CD4-positive, alpha-beta T cell (primary cell): ENCODE measurements at regions not wholly inside any gene's neighbourhood (a gene's known extent, or its start where the extent isn't known, plus 50 kb on each side); places are given as distances from the start of the nearest gene placed in this dataset.
"Not testable (repeated sequence)": the region's sequence is repeated elsewhere in the genome, so short reads cannot be mapped to it uniquely, and the experiment has no call there.

ENCODE experiments used
- ATAC-seq: fragments of 200-7000 bp; cut with Tn5 transposase; one replicate; pipeline ENCODE4 v1.10.0; 2022; ENCODE audit warnings: mild to moderate bottlenecking; ENCODE audit not compliant: poor library complexity
- CTCF ChIA-PET: fragments of 350-600 bp; sonication (Branson Sonifier 250); formaldehyde crosslinking; loops from one replicate; lab custom pipeline; 2021; ENCODE audit warnings: antibody characterized with exemption, inconsistent platforms; lab: Charles Lee
- POLR2A ChIA-PET: fragments of 350-600 bp; sonication (Branson Sonifier 250); formaldehyde crosslinking; loops from one replicate; lab custom pipeline; 2021; ENCODE audit warnings: antibody characterized with exemption, inconsistent platforms; lab: Charles Lee
- DNase-seq, 14 experiments: peaks; one replicate each; pipeline ENCODE4 v3.0.0-alpha.2; 2013 to 2020; ENCODE audit warnings: mixed read lengths in 2 of 14
- H3K27ac ChIP-seq, 2 donors: one replicate each; pipeline versions ENCODE4 v1.5.1 to v1.7.0; 2013; ENCODE audit warnings: low read length in 2 of 2, low read depth in 1 of 2, mild to moderate bottlenecking in 1 of 2
- H3K27me3 ChIP-seq, 2 experiments: 1 replicate in 1 of 2; 2 replicates in 1 of 2; pipeline versions ENCODE4 v1.6.1 to v1.7.0; 2013; ENCODE audit warnings: low read length in 2 of 2, control low read depth in 1 of 2, mild to moderate bottlenecking in 1 of 2, moderate library complexity in 1 of 2; ENCODE audit not compliant: insufficient read depth in 2 of 2, control insufficient read depth in 1 of 2
- H3K36me3 ChIP-seq: one replicate; pipeline ENCODE4 v1.6.1; 2013; ENCODE audit warnings: low read length, control low read depth; ENCODE audit not compliant: insufficient read depth
- H3K4me1 ChIP-seq: one replicate; pipeline ENCODE4 v1.6.1; 2013; ENCODE audit warnings: low read length, control low read depth; ENCODE audit not compliant: insufficient read depth
- H3K4me3 ChIP-seq: one replicate; pipeline ENCODE4 v1.5.1; 2013; ENCODE audit warnings: mild to moderate bottlenecking, low read length, moderate library complexity
- H3K9me3 ChIP-seq, 2 experiments: 1 replicate in 1 of 2; 2 replicates in 1 of 2; pipeline versions ENCODE4 v1.6.1 to v1.7.0; 2013; ENCODE audit warnings: low read length in 2 of 2, mild to moderate bottlenecking in 2 of 2, control low read depth in 1 of 2, moderate library complexity in 1 of 2; ENCODE audit not compliant: control insufficient read depth in 1 of 2, insufficient read depth in 1 of 2
- H3K27ac Mint-ChIP-seq: one replicate; pipeline ENCODE4 v1.8.0; 2020; ENCODE audit warnings: mixed read lengths
- H3K27me3 Mint-ChIP-seq: one replicate; pipeline ENCODE4 v1.8.0; 2021; ENCODE audit warnings: mixed read lengths
- H3K36me3 Mint-ChIP-seq: one replicate; pipeline ENCODE4 v1.8.0; 2021; ENCODE audit warnings: low read depth, mixed read lengths
- H3K4me1 Mint-ChIP-seq: one replicate; pipeline ENCODE4 v1.8.0; 2021; ENCODE audit warnings: low read depth, mixed read lengths
- H3K4me3 Mint-ChIP-seq: one replicate; pipeline ENCODE4 v1.8.0; 2020; ENCODE audit warnings: mild to moderate bottlenecking, mixed read lengths
- H3K9me3 Mint-ChIP-seq: one replicate; pipeline ENCODE4 v1.8.0; 2020; ENCODE audit warnings: mixed read lengths
- CTCF ChIP-seq: fragments of 200-600 bp; IDR thresholded peaks from one replicate; pipeline ENCODE4 v1.8.0; 2022; ENCODE audit warnings: antibody characterized with exemption, mild to moderate bottlenecking
- intact Hi-C, 2 experiments: fragments of 100-400 bp; cut with DNase I in 1 of 2; cut with micrococcal nuclease in 1 of 2; formaldehyde crosslinking; loops; one replicate each; pipeline versions ENCODE4 v1.15.1 to v1.9.0; 2023 to 2025; cut with DNase I, micrococcal nuclease

DNA sequence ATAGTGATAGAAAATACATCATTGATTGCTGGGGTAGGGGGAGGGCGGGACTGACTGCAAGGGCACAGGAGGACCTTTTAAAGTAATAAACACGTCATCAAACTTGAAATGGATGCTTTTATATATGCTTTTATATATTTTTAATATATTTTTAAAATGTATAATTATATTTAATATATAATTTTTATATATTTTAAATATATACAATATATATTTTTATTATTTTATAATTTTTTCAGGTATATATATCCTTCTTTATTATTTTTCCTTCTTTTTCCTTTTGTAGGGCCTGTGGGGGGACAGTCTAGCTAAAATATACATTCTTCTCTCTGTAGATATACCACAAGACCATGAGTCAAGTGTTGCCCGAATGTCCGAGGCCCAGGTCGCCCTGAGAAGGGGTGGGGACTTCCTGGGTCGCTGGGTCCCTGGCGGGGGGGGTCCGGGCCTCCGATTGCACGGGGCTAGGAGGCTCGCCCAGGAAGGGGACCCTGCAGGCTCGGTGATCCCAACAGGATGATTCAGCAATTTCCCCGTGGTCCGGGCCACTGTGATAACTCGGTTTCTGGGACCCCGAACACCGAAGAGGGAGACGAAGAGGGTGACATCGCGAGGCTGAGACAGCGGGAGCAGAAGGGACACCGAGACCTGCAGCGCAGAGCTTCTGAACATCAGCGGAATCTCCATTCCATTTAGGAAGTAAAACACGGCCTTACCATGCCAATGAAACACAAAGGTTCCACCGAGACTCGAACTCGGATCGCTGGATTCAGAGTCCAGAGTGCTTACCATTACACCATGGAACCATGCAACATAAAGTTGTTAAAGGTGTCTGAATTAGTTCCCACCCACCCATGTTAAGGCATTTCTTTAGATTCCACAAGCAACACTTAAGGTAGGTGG is 112.5 kb upstream of the NBPF11 start:
- intact Hi-C loops: loop anchor here in 1 of 2 experiments (5.0 kb wide), 1 partner anchor 68 kb away; no protein-coding TSS in a partner anchor
- DNase-seq (peak in 4 of 14 experiments; percentile 16 to 27 (median 22)), ATAC-seq (no peak)
- Mint-ChIP-seq H3K27ac (peak overlapping the region; percentile 87), H3K9me3 (no peaks in the 10 kb centered on the region), H3K4me3 (peak overlapping the region; percentile 90), H3K36me3 (peaks cover 7% of the 10 kb centered on the region), H3K27me3 (no peaks in the 10 kb centered on the region), H3K4me1 (peaks cover 15% of the 10 kb centered on the region)
- H3K4me1 ChIP-seq: peaks cover 12% of the 10 kb centered on the region
- ChIA-PET POLR2A (no interaction called here), CTCF (no interaction called here)
- TF ChIP-seq CTCF: no peak
- no peaks in the 10 kb centered on the region for H3K27me3 ChIP-seq
- no peak overlapping the region for H3K27ac ChIP-seq
- H3K9me3 ChIP-seq: no peaks in the 10 kb centered on the region
- no peaks in the 10 kb centered on the region for H3K36me3 ChIP-seq
- H3K4me3 ChIP-seq: peak overlapping the region; percentile 75

DNA sequence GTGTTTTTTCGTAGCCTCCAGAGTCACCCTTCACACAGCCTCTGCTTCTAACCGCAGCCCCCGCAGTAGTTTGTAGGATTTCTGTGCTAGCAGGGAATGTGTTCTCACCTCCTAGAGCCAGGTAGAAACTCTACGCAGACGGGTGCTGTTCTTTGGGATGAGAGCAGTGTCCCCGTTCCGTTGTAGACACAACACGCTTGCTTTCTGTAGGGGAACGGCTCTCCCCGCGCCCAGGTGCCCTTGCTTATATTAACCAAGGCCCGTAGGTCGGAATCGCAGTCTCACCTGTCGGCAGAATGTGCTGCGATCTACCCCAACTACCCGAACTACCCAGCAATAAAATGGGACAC is 111.8 kb upstream of the NBPF11 start:
- ChIA-PET CTCF (no interaction called here), POLR2A (interaction anchor here (0.5 to 1.2 kb wide), 8 partner anchors 12 to 593 kb away, joined by 3 to 30 read pairs (median 3); partner anchors contain the start of gene ACP6)
- Mint-ChIP-seq H3K4me1 (peaks cover 15% of the 10 kb centered on the region), H3K9me3 (no peaks in the 10 kb centered on the region), H3K4me3 (peak overlapping the region; percentile 90), H3K27me3 (no peaks in the 10 kb centered on the region), H3K36me3 (peaks cover 7% of the 10 kb centered on the region), H3K27ac (peak overlapping the region; percentile 87)
- intact Hi-C loops: loop anchor here in 1 of 2 experiments (5.0 kb wide), 1 partner anchor 68 kb away; no protein-coding TSS in a partner anchor
- H3K9me3 ChIP-seq: no peaks in the 10 kb centered on the region
- H3K27ac ChIP-seq: peak overlapping the region; percentile 64 to 72
- H3K4me1 ChIP-seq: peaks cover 12% of the 10 kb centered on the region
- peak in 5 of 14 experiments; percentile 13 to 26 (median 15) for DNase-seq
- TF ChIP-seq CTCF: no peak
- H3K36me3 ChIP-seq: no peaks in the 10 kb centered on the region
- H3K27me3 ChIP-seq: no peaks in the 10 kb centered on the region
- peak; percentile 25 for ATAC-seq
- H3K4me3 ChIP-seq: peak overlapping the region; percentile 75

DNA sequence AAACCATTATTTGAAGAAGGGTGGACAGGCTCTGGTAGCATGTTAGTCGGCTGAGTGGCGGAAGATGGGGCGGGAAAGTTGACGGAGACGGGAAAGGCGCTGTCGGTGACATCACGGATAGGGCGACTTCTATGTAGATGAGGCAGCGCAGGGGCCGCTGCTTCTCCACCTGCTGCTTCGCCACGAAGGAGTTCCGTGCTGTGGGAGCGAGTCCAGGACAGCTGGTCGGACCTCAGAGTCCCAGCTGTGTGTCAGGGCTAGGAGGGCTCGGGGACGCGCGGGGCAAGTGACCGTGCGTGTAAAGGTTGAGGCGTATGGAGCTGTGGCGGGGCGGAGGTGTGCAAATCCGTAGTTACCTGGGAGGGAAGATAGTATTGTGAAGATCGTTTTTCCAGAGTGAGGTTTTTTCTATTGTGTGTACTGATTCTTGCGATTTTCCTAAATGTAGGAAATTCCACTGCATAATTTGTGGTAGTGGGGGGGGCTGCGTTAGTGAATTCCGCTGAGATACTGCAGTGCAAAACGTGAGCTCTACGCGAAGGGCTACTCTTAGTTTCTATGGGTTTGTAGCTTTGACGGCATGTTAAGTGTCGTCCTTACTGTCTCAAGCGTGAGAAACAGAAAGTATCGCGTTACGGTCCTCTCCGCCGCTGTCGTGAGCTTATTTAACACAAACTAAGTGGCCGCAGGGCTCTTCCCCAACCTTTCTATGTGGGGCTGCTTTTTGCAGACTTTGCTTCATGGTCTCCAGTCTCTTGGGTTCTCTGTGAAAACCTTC is 111.2 kb upstream of the NBPF11 start:
- intact Hi-C loops: loop anchor here in 1 of 2 experiments (5.0 kb wide), 1 partner anchor 69 kb away; no protein-coding TSS in a partner anchor

GRCh38 chr1:148261684-148262083 is 109.6 kb upstream of the NBPF11 start:
- H3K27ac Mint-ChIP-seq, H3K4me3 ChIP-seq, H3K27me3 Mint-ChIP-seq, H3K27me3 ChIP-seq, H3K36me3 ChIP-seq, DNase-seq, H3K9me3 ChIP-seq, H3K36me3 Mint-ChIP-seq, ATAC-seq, H3K9me3 Mint-ChIP-seq, CTCF ChIA-PET, H3K27ac ChIP-seq: not testable (repeated sequence)
- peak overlapping the region; percentile 44 for H3K4me3 Mint-ChIP-seq
- peaks cover 12% of the 10 kb centered on the region for H3K4me1 ChIP-seq
- POLR2A ChIA-PET: interaction anchor here (1.5 kb wide), 1 partner anchor 73 kb away, joined by 4 read pairs; no protein-coding TSS in a partner anchor
- peaks cover 15% of the 10 kb centered on the region for H3K4me1 Mint-ChIP-seq
- intact Hi-C loops: loop anchor here in 1 of 2 experiments (5.0 kb wide), 1 partner anchor 71 kb away; no protein-coding TSS in a partner anchor

More for the DNA sequence above, 111.2 kb upstream of the NBPF11 start:
- peaks cover 15% of the 10 kb centered on the region for H3K4me1 Mint-ChIP-seq
- ATAC-seq (peak; percentile 87), DNase-seq (peak; percentile 24 to 85 (median 43))
- Histone ChIP-seq H3K27me3 (no peaks in the 10 kb centered on the region), H3K4me3 (peak overlapping the region; percentile 75), H3K36me3 (no peaks in the 10 kb centered on the region), H3K27ac (peak overlapping the region; percentile 64 to 72), H3K9me3 (no peaks in the 10 kb centered on the region), H3K4me1 (peaks cover 12% of the 10 kb centered on the region)
- ChIA-PET CTCF (no interaction called here), POLR2A (interaction anchor here (0.5 to 1.2 kb wide), 8 partner anchors 12 to 593 kb away, joined by 3 to 30 read pairs (median 3); partner anchors contain the start of gene ACP6)
- no peak for TF ChIP-seq CTCF
- peak overlapping the region; percentile 87 for H3K27ac Mint-ChIP-seq
- no peaks in the 10 kb centered on the region for H3K27me3 Mint-ChIP-seq
- no peaks in the 10 kb centered on the region for H3K9me3 Mint-ChIP-seq
- H3K36me3 Mint-ChIP-seq: peaks cover 7% of the 10 kb centered on the region
- peak overlapping the region; percentile 90 for H3K4me3 Mint-ChIP-seq
